ENCODE measurements at regions not wholly inside any gene's neighbourhood (a gene's known extent, or its start where the extent isn't known, plus 50 kb on each side); places are given as distances from the start of the nearest gene placed in this dataset.

DNA sequence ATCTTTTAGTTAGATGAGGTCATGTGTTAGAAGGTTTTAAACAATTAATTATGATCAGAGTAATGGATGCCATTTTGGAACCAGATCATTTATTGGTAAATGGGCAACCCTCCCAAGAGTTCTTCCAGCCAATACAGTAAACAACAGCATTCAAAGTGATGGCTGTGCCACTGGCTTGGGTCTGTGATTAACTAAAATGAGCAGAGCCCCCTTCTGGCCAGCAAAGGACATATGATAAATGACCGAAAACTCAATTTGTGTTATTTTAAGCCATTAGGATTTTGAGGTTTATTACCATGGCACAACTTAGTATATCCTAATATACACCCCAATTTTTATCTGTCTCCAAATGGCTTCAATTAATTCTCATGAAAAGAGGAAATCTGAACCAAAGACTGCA lies 90.8 kb upstream of the NPFFR2 start:
- Histone ChIP-seq H3K36me3 (no peaks in the 10 kb centered on the region), H3K27me3 (no peaks in the 10 kb centered on the region), H3K4me3 (no peak overlapping the region), H3K27ac (no peak overlapping the region), H3K4me1 (no peaks in the 10 kb centered on the region), H3K9me3 (no peaks in the 10 kb centered on the region)
- intact Hi-C loops (cut with DNase I) = loop anchor here in 1 of 10 donors (10.0 kb wide), 1 partner anchor 206 kb away; no protein-coding TSS in a partner anchor
- ATAC-seq (no peak), DNase-seq (no peak)
- no peak for TF ChIP-seq POLR2A (IDR thresholded peaks at IDR 0.05)
- TF ChIP-seq, protein P1, sequence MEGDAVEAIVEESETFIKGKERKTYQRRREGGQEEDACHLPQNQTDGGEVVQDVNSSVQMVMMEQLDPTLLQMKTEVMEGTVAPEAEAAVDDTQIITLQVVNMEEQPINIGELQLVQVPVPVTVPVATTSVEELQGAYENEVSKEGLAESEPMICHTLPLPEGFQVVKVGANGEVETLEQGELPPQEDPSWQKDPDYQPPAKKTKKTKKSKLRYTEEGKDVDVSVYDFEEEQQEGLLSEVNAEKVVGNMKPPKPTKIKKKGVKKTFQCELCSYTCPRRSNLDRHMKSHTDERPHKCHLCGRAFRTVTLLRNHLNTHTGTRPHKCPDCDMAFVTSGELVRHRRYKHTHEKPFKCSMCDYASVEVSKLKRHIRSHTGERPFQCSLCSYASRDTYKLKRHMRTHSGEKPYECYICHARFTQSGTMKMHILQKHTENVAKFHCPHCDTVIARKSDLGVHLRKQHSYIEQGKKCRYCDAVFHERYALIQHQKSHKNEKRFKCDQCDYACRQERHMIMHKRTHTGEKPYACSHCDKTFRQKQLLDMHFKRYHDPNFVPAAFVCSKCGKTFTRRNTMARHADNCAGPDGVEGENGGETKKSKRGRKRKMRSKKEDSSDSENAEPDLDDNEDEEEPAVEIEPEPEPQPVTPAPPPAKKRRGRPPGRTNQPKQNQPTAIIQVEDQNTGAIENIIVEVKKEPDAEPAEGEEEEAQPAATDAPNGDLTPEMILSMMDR (IDR thresholded peaks at IDR 0.05) = peak in 6 of 12 donors; percentile 7 to 36 (median 14)
- WGBS, 4 donors = 41 to 47% (median 44%) methylated on average over 1 of the region's 1 CpG

DNA sequence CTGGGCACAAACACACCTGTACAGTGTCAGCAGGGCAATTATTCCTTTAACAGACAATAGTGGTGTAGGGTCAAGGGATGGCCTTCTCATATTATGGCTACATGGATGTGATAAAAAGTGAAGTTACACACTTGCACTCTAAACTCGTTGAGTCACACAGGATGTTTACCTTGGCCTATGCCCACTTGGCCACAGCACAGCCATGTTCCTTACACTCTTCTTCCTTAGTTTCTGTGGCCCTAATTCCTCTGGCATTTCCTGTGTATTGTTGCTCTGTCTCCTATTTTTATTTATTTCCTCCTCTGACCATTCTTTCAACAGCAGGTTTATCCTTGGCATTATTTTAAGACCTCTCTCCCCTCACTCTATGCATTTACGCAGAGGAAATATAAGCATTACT lies 86.8 kb upstream of the NPFFR2 start:
- ATAC-seq = no peak
- Histone ChIP-seq H3K9me3 (peaks cover 0 to 11% (median 0%) of the 10 kb centered on the region in 12 donors), H3K4me1 (no peaks in the 10 kb centered on the region), H3K27ac (no peak overlapping the region), H3K27me3 (no peaks in the 10 kb centered on the region), H3K4me3 (no peak overlapping the region), H3K36me3 (no peaks in the 10 kb centered on the region)
- TF ChIP-seq, protein P1 (IDR thresholded peaks at IDR 0.05) = no peak
- no peak for TF ChIP-seq POLR2A (IDR thresholded peaks at IDR 0.05)
- no peak for DNase-seq
- intact Hi-C loops (cut with DNase I) = loop anchor here in 1 of 10 donors (10.0 kb wide), 1 partner anchor 210 kb away; no protein-coding TSS in a partner anchor
- WGBS, 4 donors = 66 to 70% (median 68%) methylated on average over 2 of the region's 2 CpGs

DNA sequence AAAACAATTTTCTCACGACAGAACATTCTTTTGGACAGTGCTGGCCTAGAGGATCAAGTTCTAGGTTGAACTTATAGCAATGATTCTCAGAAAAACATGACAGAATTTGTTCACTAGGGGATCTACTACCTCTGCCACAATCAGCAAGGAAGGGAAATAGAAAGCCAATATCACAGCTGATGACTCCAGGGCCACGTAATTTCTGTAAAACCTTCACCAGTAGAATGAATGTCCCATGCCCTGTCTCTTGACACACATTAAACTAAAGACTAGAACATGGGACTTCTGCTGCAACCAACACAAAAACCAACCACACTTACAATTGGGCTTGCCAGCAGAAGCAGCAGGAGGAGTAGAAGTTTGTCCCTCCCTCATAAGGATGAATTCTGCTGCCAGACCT lies 86.0 kb upstream of the NPFFR2 start:
- Histone ChIP-seq H3K27ac (no peak overlapping the region), H3K4me1 (no peaks in the 10 kb centered on the region), H3K4me3 (no peak overlapping the region), H3K9me3 (peaks cover 0 to 12% (median 0%) of the 10 kb centered on the region in 12 donors), H3K36me3 (no peaks in the 10 kb centered on the region), H3K27me3 (no peaks in the 10 kb centered on the region)
- intact Hi-C loops (cut with DNase I) = loop anchor here in 1 of 10 donors (10.0 kb wide), 1 partner anchor 211 kb away; no protein-coding TSS in a partner anchor
- WGBS, 4 donors = 31 to 63% (median 40%) methylated on average over 2 of the region's 2 CpGs
- no peak for ATAC-seq
- TF ChIP-seq, protein P1 (IDR thresholded peaks at IDR 0.05) = no peak
- TF ChIP-seq POLR2A (IDR thresholded peaks at IDR 0.05) = no peak
- no peak for DNase-seq

DNA sequence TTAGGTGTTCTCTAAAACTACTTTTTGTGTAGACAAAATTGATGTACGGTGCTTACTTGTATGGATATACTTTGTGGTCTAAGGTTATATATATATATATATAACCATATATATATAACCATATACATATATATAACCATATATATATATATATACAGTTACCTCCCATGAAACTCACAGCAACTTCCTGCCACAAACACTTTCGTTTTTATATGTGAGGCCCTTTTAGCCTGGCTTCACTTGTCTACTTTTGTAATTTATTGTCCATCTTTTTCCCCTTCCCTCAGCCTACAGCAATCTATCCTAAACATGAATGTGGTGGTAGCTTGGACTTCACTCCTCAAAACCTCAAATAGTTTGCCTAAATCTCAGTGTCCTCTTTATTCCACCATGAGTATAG lies 72.8 kb upstream of the NPFFR2 start:
- Histone ChIP-seq H3K4me3 (no peak overlapping the region), H3K27me3 (no peaks in the 10 kb centered on the region), H3K27ac (no peak overlapping the region), H3K36me3 (no peaks in the 10 kb centered on the region), H3K9me3 (peaks cover 0 to 7% (median 0%) of the 10 kb centered on the region in 12 donors), H3K4me1 (no peaks in the 10 kb centered on the region)
- TF ChIP-seq POLR2A (IDR thresholded peaks at IDR 0.05) = no peak
- TF ChIP-seq, protein P1 (IDR thresholded peaks at IDR 0.05) = no peak
- DNase-seq (no peak), ATAC-seq (no peak)
- WGBS, 4 donors = 67 to 71% (median 68%) methylated on average over 2 of the region's 2 CpGs
- intact Hi-C loops (cut with DNase I) = no loop called here

Data from heart left ventricle (tissue), 16 donors.